ENCODE measurements at regions not wholly inside any gene's neighbourhood (a gene's known extent, or its start where the extent isn't known, plus 50 kb on each side); places are given as distances from the start of the nearest gene placed in this dataset.

- Histone ChIP-seq H2AFZ (peak overlapping the region; percentile 50; the same call in 1 of the 2 replicates), H3K4me2 (no peak overlapping the region), H3K27me3 (ENCODE audit: insufficient read depth) (no peaks in the 10 kb centered on the region), H3K36me3 (ENCODE audit: insufficient read depth) (no peaks in the 10 kb centered on the region), H3F3A (replicated peaks; ENCODE audit: low read depth) (no peaks in the 10 kb centered on the region), H4K20me1 (replicated peaks; ENCODE audit: insufficient read depth) (no peaks in the 10 kb centered on the region), H3K4me1 (ENCODE audit: insufficient read depth) (no peaks in the 10 kb centered on the region), H3K27ac (ENCODE audit: low read depth) (no peak overlapping the region), H3K4me3 (no peak overlapping the region), H3K9me2 (ENCODE audit: insufficient read depth) (no peaks in the 10 kb centered on the region), H3K79me2 (replicated peaks; ENCODE audit: insufficient read depth) (no peaks in the 10 kb centered on the region)
- peaks cover 2% of the 10 kb centered on the region; the same call in 2 of the 3 replicates for H3K9me3 Mint-ChIP-seq
- H3K4me3 Mint-ChIP-seq, result no peak overlapping the region
- DNase-seq (ENCODE audit: low spot score) (no peak), ATAC-seq (no peak)
- no peaks in the 10 kb centered on the region; the same call in 2 of the 3 replicates for H3K36me3 Mint-ChIP-seq (ENCODE audit: low read depth)
- no peak for TF ChIP-seq CREB1 (CRISPR knock-in tag; IDR thresholded peaks at IDR 0.05; ENCODE audit: low read depth)
- TF ChIP-seq, protein P1, sequence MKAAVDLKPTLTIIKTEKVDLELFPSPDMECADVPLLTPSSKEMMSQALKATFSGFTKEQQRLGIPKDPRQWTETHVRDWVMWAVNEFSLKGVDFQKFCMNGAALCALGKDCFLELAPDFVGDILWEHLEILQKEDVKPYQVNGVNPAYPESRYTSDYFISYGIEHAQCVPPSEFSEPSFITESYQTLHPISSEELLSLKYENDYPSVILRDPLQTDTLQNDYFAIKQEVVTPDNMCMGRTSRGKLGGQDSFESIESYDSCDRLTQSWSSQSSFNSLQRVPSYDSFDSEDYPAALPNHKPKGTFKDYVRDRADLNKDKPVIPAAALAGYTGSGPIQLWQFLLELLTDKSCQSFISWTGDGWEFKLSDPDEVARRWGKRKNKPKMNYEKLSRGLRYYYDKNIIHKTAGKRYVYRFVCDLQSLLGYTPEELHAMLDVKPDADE (IDR thresholded peaks at IDR 0.05), result no peak
- TF ChIP-seq, protein P2, sequence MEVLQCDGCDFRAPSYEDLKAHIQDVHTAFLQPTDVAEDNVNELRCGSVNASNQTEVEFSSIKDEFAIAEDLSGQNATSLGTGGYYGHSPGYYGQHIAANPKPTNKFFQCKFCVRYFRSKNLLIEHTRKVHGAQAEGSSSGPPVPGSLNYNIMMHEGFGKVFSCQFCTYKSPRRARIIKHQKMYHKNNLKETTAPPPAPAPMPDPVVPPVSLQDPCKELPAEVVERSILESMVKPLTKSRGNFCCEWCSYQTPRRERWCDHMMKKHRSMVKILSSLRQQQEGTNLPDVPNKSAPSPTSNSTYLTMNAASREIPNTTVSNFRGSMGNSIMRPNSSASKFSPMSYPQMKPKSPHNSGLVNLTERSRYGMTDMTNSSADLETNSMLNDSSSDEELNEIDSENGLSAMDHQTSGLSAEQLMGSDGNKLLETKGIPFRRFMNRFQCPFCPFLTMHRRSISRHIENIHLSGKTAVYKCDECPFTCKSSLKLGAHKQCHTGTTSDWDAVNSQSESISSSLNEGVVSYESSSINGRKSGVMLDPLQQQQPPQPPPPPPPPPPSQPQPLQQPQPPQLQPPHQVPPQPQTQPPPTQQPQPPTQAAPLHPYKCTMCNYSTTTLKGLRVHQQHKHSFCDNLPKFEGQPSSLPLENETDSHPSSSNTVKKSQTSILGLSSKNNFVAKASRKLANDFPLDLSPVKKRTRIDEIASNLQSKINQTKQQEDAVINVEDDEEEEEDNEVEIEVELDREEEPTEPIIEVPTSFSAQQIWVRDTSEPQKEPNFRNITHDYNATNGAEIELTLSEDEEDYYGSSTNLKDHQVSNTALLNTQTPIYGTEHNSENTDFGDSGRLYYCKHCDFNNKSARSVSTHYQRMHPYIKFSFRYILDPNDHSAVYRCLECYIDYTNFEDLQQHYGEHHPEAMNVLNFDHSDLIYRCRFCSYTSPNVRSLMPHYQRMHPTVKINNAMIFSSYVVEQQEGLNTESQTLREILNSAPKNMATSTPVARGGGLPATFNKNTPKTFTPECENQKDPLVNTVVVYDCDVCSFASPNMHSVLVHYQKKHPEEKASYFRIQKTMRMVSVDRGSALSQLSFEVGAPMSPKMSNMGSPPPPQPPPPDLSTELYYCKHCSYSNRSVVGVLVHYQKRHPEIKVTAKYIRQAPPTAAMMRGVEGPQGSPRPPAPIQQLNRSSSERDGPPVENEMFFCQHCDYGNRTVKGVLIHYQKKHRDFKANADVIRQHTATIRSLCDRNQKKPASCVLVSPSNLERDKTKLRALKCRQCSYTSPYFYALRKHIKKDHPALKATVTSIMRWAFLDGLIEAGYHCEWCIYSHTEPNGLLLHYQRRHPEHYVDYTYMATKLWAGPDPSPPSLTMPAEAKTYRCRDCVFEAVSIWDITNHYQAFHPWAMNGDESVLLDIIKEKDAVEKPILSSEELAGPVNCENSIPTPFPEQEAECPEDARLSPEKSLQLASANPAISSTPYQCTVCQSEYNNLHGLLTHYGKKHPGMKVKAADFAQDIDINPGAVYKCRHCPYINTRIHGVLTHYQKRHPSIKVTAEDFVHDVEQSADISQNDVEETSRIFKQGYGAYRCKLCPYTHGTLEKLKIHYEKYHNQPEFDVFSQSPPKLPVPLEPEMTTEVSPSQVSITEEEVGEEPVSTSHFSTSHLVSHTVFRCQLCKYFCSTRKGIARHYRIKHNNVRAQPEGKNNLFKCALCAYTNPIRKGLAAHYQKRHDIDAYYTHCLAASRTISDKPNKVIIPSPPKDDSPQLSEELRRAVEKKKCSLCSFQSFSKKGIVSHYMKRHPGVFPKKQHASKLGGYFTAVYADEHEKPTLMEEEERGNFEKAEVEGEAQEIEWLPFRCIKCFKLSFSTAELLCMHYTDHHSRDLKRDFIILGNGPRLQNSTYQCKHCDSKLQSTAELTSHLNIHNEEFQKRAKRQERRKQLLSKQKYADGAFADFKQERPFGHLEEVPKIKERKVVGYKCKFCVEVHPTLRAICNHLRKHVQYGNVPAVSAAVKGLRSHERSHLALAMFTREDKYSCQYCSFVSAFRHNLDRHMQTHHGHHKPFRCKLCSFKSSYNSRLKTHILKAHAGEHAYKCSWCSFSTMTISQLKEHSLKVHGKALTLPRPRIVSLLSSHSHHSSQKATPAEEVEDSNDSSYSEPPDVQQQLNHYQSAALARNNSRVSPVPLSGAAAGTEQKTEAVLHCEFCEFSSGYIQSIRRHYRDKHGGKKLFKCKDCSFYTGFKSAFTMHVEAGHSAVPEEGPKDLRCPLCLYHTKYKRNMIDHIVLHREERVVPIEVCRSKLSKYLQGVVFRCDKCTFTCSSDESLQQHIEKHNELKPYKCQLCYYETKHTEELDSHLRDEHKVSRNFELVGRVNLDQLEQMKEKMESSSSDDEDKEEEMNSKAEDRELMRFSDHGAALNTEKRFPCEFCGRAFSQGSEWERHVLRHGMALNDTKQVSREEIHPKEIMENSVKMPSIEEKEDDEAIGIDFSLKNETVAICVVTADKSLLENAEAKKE (CRISPR knock-in tag; IDR thresholded peaks at IDR 0.05), result no peak
- TF ChIP-seq ZNF114 (CRISPR knock-in tag; IDR thresholded peaks at IDR 0.05), result no peak
- TF ChIP-seq POLR2AphosphoS5 (IDR thresholded peaks at IDR 0.05; ENCODE audit: low read depth), result no peak
- no peak for TF ChIP-seq NANOG (IDR thresholded peaks at IDR 0.05; ENCODE audit: borderline replicate concordance)
- no peak for TF ChIP-seq EZH2 (IDR thresholded peaks at IDR 0.05; ENCODE audit: low read depth, unreplicated experiment)
- no peak for TF ChIP-seq EZH2phosphoT487 (IDR thresholded peaks at IDR 0.05; ENCODE audit: unreplicated experiment)
- TF ChIP-seq STAT1 (IDR thresholded peaks at IDR 0.05; ENCODE audit: unreplicated experiment), result no peak
- TF ChIP-seq, protein P3, sequence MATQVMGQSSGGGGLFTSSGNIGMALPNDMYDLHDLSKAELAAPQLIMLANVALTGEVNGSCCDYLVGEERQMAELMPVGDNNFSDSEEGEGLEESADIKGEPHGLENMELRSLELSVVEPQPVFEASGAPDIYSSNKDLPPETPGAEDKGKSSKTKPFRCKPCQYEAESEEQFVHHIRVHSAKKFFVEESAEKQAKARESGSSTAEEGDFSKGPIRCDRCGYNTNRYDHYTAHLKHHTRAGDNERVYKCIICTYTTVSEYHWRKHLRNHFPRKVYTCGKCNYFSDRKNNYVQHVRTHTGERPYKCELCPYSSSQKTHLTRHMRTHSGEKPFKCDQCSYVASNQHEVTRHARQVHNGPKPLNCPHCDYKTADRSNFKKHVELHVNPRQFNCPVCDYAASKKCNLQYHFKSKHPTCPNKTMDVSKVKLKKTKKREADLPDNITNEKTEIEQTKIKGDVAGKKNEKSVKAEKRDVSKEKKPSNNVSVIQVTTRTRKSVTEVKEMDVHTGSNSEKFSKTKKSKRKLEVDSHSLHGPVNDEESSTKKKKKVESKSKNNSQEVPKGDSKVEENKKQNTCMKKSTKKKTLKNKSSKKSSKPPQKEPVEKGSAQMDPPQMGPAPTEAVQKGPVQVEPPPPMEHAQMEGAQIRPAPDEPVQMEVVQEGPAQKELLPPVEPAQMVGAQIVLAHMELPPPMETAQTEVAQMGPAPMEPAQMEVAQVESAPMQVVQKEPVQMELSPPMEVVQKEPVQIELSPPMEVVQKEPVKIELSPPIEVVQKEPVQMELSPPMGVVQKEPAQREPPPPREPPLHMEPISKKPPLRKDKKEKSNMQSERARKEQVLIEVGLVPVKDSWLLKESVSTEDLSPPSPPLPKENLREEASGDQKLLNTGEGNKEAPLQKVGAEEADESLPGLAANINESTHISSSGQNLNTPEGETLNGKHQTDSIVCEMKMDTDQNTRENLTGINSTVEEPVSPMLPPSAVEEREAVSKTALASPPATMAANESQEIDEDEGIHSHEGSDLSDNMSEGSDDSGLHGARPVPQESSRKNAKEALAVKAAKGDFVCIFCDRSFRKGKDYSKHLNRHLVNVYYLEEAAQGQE (IDR thresholded peaks at IDR 0.05; ENCODE audit: unreplicated experiment), result no peak
- TF ChIP-seq CTCF (conservative IDR thresholded peaks at IDR 0.05; ENCODE audit: low read depth in 2 of 2), result no peak
- no peak for TF ChIP-seq JUNB (IDR thresholded peaks at IDR 0.05; ENCODE audit: unreplicated experiment)
- TF ChIP-seq ZNF331 (CRISPR knock-in tag; IDR thresholded peaks at IDR 0.05; ENCODE audit: low read depth), result no peak
- no peaks in the 10 kb centered on the region; the same call in 2 of the 3 replicates for H3K4me1 Mint-ChIP-seq
- H3K27ac Mint-ChIP-seq, result no peak overlapping the region
- no peaks in the 10 kb centered on the region for H3K27me3 Mint-ChIP-seq (ENCODE audit: insufficient read depth, low read depth, poor library complexity)
Measured at GRCh38 chr4:138088449-138089208, 153.5 kb downstream of the SLC7A11 start.
